Activated CD8-positive, alpha-beta memory T cell treated with anti-CD3 and anti-CD28 coated beads for 4 hours (primary cell): ENCODE measurements at regions not wholly inside any gene's neighbourhood (a gene's known extent, or its start where the extent isn't known, plus 50 kb on each side); places are given as distances from the start of the nearest gene placed in this dataset.
A peak's percentile ranks its signal among the peaks of the same experiment; 100 is the strongest.
"Not testable (repeated sequence)": the region's sequence is repeated elsewhere in the genome, so short reads cannot be mapped to it uniquely, and the experiment has no call there.

Source experiments
- DNase-seq, 2 donors: peaks; one replicate each; pipeline ENCODE4 v3.0.0-alpha.2; 2020; ENCODE audit warnings: low read depth in 2 of 2

DNA sequence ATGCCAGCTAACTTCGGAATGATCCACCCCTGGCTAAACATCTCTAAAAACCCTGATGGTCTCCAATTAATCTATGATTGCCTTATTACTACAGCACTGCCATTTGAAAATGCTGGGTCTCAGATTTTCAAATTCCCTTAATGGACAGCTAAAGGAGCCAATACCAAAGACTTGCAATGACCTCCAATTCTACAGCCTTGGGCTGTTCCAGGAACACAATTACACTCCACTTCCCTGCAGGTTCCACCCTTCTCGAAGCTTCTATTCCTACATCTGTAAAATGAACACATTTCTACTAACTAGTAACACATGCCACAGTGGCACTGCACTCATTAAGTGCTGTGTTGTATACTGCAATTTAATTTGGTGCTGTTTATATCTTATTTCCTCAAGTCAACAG, 85.7 kb upstream of the AK4 start:
- DNase-seq = no peak

DNA sequence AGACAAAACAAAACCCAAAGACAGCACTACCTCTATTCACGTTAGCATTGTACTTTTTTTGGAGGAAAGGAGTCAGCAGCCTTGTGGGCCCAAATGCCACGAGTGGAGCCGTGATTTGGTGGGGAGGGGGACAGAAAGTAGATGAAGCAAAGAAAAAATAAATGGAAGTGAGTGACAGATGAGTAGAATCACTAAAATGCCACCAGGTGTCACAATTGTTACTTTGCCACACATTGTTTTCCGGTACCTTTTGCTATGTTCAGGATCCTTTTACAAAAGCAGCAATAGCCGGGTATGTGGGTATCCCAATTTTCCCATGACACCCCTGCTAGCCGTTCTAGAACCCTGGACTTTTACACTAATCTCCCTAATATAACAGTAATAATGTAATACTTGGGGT, 85.0 kb upstream of the AK4 start:
- no peak for DNase-seq

DNA sequence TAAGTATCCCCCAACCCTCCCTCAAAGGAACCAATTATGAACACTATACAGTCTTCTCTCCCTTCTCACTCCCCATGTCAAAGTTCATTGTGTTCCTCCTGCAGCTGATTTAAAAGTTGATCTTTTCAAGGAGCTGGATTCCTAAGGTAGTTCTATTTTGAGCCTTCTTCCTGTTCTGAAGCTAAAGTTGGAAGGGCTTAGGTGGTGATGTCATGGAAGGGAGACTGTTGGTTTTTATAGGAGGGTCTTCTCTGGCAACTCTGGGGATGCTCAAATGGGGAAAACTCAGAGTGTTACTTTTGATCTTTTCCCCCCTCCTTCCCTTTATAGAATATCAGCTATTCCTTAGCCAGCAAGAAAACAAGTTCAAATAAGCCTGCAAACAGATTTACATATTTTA, 83.0 kb upstream of the AK4 start:
- DNase-seq = no peak

DNA sequence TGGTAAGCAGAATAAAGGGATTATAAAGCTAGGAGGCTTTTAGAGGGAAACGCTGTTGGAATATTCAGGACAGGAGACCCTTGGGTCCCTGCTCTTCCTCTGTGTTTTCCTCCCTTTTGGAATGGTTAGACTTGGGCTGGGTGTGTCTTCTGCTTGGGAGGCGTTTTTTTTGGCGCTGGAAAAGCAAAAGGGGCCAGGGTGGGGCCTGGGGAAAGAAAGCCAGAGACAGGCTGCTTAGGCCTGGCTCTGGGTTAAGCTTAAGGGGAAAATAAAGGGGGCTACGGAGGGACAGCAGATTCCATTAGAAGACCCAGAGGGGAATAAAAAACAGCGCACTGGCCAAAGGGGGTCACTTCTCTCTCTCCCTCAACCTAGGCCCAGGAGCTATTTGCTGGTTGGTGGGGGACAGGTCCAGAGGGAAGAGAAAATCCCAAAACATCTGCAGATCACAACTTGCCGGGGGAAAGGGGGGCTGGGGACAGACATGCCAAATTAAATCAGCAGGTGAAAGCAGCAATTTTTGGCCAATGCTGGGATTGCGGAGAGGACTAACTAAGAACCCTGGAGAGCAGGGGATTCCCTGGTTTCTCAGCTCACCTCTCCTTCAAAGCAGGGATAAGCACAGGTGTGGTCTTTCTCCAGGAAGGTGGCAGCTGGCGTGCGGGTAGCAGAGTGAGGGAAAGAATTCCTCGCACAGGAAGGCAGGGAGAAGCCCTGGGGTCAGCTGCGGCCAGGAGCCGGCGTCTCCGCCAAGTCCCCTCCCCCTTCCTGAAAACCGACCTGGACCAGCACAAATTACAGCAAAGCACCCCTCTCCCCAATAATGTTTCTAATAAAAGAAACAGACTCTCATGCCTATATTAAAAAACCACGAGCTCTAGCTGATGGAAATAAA, 82.2 kb upstream of the AK4 start:
- no peak for DNase-seq

DNA sequence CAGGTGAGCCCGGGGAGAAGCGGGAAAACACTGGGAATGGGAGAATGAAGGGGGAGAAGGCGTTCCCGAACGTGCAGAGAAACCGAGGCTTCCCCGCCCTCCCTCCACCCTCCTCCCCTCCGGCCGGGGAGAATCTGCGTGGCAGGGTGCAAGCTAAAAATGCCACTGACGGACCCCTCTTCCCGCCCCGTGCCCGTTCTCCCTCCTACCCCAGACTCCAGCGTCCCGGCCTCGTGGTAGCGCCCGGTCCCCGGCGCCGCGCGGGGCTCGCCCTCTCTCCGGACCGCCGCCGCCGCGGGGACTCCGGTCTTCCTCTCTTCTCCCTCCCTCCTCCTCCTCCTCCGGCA, 81.6 kb upstream of the AK4 start:
- no peak for DNase-seq

DNA sequence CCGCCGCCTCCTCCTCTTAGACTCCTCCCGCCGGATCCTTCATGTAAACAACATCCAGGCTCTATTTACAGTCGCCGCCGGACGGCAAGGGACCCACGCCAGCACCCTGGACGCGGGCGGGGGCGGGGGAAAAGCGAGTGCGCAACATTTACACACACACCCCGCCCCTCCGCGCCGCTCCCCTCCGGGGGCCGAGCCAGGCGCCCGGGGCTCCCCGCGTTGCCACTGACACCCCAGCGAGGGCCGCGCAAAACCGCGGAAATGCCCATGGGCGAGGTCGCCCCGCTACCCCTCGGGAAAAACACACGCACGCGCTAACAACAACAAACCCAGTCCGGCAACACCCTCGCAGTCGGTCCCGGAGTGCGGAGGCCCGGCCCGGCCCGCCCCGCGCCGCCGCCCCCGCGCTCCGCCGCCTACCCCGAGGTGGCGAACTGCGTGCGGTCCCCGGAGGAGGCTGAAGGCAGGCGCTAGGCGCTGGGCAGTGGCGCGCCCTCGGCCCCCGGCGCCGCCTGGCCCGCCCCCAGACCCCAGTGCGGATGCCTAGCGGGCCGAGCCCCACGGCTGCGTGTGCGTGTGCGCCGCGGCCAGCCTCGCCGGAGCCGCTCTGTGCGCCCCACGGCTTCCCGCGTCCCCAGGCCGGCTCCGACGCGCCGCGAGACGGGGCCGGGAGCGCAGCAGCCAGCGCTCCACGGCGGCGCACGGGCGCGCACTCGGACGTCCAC, 81.1 kb upstream of the AK4 start:
- peak; percentile 51 to 52 for DNase-seq

DNA sequence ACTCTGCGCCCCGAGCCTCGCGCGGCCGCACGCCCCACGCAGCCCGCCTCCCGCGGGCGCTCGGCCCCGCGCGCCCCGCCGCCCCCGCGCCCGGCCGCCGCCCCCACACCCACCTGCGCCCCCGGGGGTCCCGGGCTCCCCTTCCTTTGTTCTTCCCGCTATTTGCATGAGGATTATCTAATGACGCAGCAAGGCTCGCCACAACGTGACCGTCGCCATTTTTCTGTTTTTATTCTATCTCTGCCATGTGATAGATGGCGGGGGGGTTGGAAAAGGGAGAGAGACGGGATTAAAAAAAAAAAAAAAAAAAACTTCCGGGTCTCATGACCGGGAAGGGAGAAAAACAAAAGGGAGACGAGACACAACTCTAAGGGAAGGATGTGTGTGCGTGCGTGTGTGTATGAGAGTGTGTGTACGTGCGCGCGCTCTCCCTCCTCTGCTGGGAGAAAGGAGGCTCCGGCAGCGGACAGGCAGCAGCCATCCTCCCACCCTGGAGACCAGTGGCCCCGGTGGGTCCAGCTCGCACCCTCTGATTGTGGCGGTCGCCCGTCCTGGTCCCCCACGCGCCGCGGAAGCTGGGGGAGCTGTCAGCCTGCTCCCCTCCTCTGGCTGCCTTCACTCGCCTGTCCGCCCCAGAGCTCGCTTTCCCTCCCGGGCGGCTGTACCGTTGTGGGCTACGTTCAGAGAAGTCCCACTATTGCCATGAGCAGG, 80.4 kb upstream of the AK4 start:
- DNase-seq = peak in 1 of 2 donors; percentile 24

DNA sequence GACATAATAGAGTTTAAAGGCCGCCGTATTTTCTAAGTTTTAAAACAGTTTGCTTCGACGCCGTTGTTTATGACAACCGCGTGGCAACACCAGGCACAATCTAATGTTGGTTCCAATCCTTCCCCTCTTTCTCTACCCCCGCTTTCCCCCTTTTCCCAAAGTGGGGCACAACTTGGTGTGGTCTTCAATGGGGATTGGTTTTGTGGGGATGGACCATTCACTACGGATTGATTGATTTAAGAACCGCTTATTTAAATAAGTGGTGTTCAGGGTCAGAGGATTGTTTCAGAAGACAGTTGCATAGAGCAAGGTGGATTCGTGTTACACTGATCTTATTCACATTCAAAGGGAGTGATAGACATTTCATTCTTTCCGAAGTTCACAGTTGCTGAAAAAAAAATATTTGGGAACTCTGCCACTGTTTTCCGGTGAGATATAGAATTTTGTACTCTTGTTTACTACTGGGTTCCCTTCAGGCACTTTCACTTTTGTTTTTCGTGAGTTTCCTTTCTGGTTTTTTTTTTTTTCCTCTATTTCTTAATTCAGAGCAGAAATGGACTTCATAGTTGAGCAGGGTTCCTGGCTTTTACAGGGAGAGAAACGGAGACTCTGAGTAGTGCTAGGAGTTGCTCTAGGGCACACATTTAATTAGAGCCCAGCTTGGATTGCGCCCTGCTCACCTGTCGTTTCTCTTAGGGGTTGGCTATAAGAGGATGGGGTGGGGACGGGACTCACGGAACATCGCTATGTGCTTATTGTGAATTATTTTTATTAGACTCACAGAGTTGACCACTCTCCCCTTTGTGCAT, 79.6 kb upstream of the AK4 start:
- DNase-seq = no peak

DNA sequence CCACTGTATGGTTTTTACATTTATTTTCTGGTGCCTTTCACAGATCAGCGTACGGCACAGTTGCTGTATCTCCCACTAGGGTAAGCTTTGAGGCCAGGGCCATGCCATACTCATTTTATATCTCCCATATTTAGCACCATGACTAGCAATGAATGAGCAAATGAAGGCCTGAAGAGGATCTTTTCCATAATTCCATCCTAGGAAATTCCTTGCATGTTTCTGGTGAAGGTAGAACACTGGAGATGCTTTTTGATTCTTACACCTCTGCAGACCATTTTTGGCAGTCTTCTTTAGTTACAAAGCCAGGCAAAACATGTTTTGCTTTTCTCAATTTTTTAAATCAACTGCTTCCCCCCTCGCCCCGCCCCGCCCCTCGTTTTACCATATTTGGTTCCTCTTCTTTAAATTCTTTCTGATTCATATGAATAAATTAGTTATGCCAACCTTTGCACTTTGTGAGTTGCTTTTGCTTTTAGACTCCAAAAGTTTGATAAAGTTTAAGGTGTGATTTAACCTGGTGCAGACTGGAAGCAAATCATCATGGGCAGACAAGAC, 78.9 kb upstream of the AK4 start:
- no peak for DNase-seq

DNA sequence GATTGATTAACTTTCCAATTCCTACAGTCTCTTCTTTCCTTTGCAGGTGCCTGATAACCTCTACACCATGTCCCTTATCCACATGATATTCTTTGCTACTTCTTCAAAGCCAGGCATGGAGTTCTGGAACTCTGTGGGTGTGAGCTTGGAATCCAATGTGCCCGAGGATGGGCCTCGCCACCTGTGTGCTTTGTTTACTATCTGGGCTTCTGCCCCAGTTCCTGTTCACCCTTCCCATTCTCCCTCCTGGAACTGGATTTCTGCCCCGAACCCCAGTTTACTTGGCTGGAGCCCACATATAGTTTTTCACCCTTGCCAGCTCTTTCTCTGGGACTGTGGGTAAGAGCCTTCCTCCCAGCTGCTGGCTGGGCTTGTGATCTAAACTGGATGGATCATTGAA, 75.2 kb upstream of the AK4 start:
- no peak for DNase-seq

DNA sequence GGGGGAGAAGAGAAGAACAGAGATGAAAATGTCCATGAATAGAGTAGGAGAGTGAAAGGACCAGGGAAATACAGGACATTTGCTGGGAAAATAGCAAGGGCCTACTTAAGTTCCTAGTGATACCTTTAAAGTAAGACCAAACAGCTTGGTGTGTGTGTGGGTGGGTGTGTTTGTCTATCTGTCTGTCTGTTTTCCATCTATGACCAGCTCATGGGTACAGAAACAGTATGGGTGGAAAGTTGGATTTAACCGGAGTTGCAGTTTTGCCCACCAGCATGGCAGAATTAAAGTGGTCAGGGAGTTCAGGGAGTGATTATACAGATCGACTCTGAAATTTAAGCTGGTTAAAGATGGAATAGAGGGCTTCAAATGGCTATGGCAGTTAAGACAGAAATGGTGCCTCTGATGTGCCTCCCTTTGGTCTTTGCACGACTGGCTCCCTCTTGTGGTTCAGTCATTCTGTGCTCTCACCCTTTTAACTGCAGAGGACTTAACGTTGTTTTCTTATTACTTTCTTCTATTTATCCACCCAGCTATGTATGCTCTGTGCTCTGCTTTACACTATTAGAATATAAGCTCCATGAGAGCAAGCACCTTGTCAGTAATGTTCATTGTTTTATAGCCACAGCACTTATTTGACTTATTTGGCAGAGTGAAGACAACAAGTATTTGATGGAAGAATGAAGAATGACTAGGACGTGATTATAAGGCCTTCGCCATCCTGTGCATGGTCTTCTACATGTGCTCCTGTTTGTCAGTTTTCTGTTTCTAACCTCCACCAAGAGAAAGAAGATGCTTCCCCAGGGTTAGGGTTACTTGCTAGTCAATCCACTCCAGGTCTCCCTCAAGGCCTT, 72.7 kb upstream of the AK4 start:
- peak; percentile 44 to 47 for DNase-seq

DNA sequence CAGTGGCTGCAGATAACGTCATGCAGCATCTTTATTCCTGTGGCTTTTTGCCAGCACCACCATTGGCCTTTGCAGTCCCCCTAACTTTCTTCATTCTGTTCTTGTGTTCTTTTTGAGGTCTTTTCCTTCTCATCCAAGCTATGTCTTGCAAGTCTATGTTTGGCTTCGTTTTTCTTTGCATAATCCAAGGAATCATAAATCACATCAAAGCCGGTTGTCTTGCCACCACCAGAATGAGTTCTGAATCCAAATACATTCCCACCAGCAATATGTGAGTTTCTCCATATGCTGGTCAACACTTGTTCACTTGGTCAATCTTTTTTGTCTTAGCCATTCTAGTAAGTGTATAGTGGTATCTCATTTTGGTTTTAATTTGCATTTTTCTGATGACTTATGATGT, 70.6 kb upstream of the AK4 start:
- no peak for DNase-seq

DNA sequence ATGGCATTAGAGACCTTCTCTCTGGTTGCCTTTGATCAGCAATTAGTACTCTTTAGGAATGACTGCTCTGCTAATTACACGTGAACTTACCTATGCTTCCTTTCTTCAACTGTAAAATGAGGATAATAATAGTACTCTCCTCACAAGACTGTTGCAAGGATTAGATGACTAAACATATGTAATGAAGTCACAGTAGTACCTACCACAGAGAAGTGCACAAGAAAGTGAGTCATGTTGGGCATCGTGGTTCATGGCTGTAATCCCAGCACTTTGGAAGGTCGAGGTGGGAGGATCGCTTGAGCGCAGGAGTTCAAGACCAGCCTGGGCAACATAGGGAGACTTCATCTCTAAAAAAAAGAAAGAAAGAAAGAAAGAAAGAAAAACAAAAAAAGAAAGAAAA, 68.1 kb upstream of the AK4 start:
- no peak for DNase-seq

DNA sequence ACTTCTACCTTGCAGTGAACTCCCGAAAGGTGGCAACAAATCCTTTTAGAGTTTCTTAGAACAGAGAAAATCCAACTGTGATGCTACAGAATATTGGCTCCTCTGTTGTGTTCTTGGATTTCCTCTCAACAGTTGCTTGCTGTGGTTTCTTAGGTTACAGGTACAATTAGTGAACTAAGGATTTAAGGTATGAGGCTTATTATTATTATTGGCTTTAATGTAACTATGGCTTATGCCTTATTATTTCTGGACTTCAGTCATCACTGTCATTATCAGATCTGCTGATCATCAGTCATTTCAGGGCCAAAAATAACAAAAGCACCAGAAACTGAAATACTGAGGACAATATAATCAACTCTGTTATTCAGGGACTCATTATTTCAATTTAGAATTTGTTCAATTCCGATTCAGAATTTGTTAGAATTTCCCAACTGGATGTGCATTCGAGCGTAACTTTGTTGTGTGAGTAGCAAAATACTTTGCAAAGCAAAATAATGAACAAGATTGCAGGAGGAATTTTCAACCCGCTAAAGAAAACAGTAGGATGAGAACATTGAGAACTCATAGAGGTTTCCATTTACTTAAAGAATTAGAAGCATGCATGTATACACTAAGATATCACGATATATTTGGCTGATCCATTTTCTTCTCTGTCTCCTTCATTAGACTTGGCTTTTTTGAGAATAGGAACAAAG, 65.5 kb upstream of the AK4 start:
- DNase-seq = no peak

DNA sequence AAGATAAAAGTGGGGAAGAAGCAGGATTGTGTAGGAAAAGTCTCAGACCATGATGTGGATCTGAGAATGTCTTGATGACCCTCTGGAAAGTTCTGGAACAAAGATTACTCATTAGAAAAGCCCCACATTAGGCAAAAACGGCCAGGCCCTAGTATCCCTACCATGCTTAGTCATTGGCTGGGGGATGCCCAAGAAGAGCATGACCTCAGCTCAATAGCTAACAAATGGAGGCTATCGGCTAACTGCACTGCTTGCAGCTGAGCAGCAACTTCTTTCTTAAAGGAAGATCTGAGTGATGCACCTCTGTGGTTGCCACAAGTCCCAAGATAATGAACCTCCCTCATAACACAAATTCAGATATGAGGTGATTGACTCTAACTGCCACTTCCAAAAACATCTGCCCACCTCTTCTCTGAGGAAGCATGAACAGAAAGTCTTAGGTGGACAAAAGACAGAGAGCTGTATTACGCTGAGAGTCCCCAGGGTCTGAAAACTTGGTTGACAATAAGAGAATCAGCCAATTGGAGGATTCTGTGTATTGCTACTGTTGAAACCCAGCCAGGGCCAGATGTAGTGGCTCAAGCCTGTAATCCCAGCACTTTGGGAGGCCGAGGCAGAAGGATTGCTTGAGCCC, 64.6 kb upstream of the AK4 start:
- DNase-seq = no peak

DNA sequence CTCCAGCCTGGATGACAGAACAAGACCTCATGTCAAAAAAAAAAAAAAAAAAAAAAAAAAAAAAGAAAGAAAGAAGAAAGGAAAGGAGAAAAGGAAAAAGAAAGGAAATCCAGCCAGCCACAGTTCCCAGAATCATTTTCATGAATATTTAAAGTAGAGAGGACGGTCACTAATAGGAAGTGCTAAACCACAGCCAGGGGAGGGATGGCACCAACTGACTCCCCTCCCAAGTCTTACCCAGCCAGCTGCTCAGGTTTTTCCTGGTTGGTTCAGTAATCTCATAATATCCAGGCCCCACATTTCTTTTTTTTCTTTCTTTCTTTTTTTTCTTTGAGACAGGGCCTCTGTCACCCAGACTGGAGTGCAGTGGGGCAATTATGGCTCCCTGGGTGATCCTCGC, 63.9 kb upstream of the AK4 start:
- no peak for DNase-seq

DNA sequence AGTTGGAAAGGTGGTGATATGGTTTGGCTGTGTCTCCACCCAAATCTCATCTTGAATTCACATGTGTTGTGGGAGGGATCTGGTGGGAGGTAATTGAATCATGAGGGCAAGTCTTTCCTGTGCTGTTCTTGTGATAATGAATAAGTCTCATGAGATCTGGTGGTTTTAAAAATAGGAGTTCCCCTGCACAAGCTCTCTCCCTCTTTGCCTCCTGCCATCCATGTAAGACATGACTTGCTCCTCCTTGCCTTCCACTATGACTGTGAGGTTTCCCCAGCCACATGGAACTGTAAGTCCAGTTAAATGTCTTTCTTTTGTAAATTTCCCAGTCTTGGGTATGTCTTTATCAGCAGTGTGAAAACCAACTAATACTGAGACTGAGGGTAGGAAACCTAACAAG, 60.5 kb upstream of the AK4 start:
- DNase-seq = not testable (repeated sequence)

DNA sequence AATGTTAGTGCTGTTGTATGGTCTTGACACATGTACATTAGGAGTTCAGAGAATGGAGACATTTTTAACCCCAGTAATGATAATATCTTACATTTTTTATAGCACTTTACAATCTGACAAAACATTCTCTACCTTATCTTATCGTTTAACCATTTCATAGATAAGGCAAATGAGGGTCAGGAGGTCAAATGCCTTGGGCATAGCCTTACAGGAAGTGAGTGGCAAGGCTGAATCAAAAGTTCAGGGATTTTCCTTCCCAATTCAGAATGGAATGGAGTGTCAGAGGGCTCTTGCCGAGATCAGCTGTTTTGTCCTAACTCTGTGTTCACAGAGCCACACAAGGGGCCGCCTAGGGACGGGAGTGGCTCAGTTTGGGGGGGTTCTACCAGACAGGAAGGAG, 57.6 kb upstream of the AK4 start:
- DNase-seq = no peak

DNA sequence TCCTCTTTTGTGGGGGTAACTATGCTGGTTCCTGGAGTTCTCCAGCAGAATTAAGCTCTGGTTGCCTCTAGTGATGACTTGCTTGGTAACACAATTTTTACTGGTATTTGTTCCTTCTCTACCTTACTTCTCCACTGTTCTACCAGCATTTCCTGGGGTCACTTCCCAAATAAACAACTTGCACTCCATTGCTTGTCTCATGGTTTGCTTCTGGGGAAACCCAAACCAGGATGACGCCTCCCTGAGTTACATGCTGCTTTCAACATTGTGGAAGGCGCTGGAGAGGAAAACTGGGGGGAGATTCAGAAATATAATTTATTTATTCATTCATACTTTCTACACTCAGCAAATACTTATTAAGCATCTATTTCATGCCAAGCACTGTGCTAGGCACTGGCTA, 55.3 kb upstream of the AK4 start:
- DNase-seq = no peak

DNA sequence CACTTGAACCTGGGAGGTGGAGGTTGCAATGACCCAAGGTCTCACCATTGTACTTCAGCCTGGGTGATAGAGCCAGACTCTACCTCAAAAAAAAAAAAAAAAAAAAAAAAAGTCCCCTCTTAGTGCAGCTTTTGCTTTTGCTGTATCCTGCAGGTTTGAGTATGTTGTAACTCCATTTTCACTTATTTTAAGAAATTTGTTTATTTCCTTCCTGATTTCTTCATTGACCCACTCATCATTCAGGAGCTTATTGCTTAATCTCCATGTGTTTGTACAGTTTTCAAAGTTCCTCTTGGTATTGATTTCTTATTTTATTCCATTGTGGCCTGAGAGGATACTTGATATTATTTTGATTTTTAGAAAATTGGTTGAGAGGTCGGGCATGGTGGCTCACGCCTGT, 50.9 kb upstream of the AK4 start:
- no peak for DNase-seq
